GM23248 (cell line): ENCODE measurements at regions not wholly inside any gene's neighbourhood (a gene's known extent, or its start where the extent isn't known, plus 50 kb on each side); places are given as distances from the start of the nearest gene placed in this dataset.
"Not testable (repeated sequence)": the region's sequence is repeated elsewhere in the genome, so short reads cannot be mapped to it uniquely, and the experiment has no call there.

Experiments
- DNase-seq: peaks from one replicate; pipeline ENCODE4 v3.0.0-alpha.2; 2015
- H2AFZ ChIP-seq: fragments of 200-600 bp; sonication (generic); 2 replicates; pipeline ENCODE4 v1.6.1; 2016; ENCODE audit warnings: antibody characterized with exemption
- H3F3A ChIP-seq: fragments of 200-600 bp; sonication (generic); 2 replicates; pipeline ENCODE4 v1.6.1; 2016; ENCODE audit warnings: mild to moderate bottlenecking, antibody characterized with exemption, mixed run types; ENCODE audit not compliant: insufficient read depth
- H3K27ac ChIP-seq: fragments of 200-600 bp; sonication (generic); 2 replicates; pipeline ENCODE4 v1.5.1; 2016; ENCODE audit warnings: mild to moderate bottlenecking
- H3K27me3 ChIP-seq: fragments of 200-600 bp; sonication (generic); replicated peaks from 2 replicates; pipeline ENCODE4 v1.6.1; 2016; ENCODE audit warnings: mild to moderate bottlenecking; ENCODE audit not compliant: insufficient read depth
- H3K36me3 ChIP-seq: fragments of 200-600 bp; sonication (generic); 2 replicates; pipeline ENCODE4 v1.6.1; 2016; ENCODE audit warnings: low read depth, mild to moderate bottlenecking
- H3K4me1 ChIP-seq: fragments of 200-600 bp; sonication (generic); 2 replicates; pipeline ENCODE4 v1.6.1; 2016; ENCODE audit warnings: mild to moderate bottlenecking; ENCODE audit not compliant: insufficient read depth
- H3K4me2 ChIP-seq: fragments of 200-600 bp; sonication (generic); one replicate; pipeline ENCODE4 v1.6.1; 2016; ENCODE audit warnings: mild to moderate bottlenecking; ENCODE audit not compliant: unreplicated experiment
- H3K4me3 ChIP-seq: fragments of 200-600 bp; sonication (generic); 2 replicates; pipeline ENCODE4 v1.5.1; 2016; ENCODE audit warnings: mild to moderate bottlenecking
- H3K79me2 ChIP-seq: fragments of 200-600 bp; sonication (generic); 2 replicates; pipeline ENCODE4 v1.6.1; 2016; ENCODE audit warnings: mild to moderate bottlenecking; ENCODE audit not compliant: insufficient read depth
- H3K9ac ChIP-seq: fragments of 200-600 bp; sonication (generic); 2 replicates; pipeline ENCODE4 v1.6.1; 2016; ENCODE audit warnings: mild to moderate bottlenecking
- H3K9me2 ChIP-seq: fragments of 200-600 bp; sonication (generic); 2 replicates; pipeline ENCODE4 v1.6.1; 2016; ENCODE audit warnings: mixed run types, mild to moderate bottlenecking, moderate library complexity; ENCODE audit not compliant: insufficient read depth
- H3K9me3 ChIP-seq: fragments of 200-600 bp; sonication (generic); one replicate; pipeline ENCODE4 v1.6.1; 2017; ENCODE audit warnings: low read depth
- H4K20me1 ChIP-seq: fragments of 200-600 bp; sonication (generic); 2 replicates; pipeline ENCODE4 v1.6.0; 2016; ENCODE audit not compliant: insufficient read depth
- EZH2 ChIP-seq: fragments of 200-600 bp; sonication (generic); IDR thresholded peaks from 2 replicates; pipeline ENCODE4 v1.6.1; 2018; ENCODE audit warnings: antibody characterized with exemption, mild to moderate bottlenecking; ENCODE audit not compliant: insufficient read depth, poor library complexity, severe bottlenecking
- EZH2phosphoT487 ChIP-seq: fragments of 200-600 bp; sonication (generic); IDR thresholded peaks from 2 replicates; pipeline ENCODE4 v1.6.1; 2018; ENCODE audit warnings: antibody characterized with exemption, moderate library complexity, mild to moderate bottlenecking, low read depth; ENCODE audit not compliant: insufficient read depth
- WGBS, 2 experiments: methylation state at CpG; one replicate each; pipeline ENCODE4 v1.1.6; 2015 to 2017; ENCODE audit warnings: low lambda C conversion rate in 2 of 2, low coverage in 1 of 2; ENCODE audit errors: missing lambda C conversion rate in 2 of 2; 5-methylcytosine and 5-hydroxymethylcytosine counted together
- in situ Hi-C: fragments of 300-500 bp; cut with MboI; formaldehyde crosslinking; loops from 2 replicates; pipeline ENCODE4 v1.15.0; 2020

- H3K9me2 ChIP-seq: no peaks in the 10 kb centered on the region
- no peaks in the 10 kb centered on the region for H3K27me3 ChIP-seq
- no peaks in the 10 kb centered on the region for H3F3A ChIP-seq
- no peaks in the 10 kb centered on the region for H3K36me3 ChIP-seq
- no peak for TF ChIP-seq EZH2phosphoT487
- no peak for TF ChIP-seq EZH2
- no peaks in the 10 kb centered on the region for H4K20me1 ChIP-seq
- no peaks in the 10 kb centered on the region for H3K4me1 ChIP-seq
- H3K4me2 ChIP-seq: no peak overlapping the region
- H3K9ac ChIP-seq: no peak overlapping the region
- no peak for DNase-seq
- H3K79me2 ChIP-seq: no peaks in the 10 kb centered on the region
- no peak overlapping the region for H3K27ac ChIP-seq
- H3K9me3 ChIP-seq: no peaks in the 10 kb centered on the region
- H3K4me3 ChIP-seq: no peak overlapping the region
- in situ Hi-C loops: no loop called here
- no peak overlapping the region for H2AFZ ChIP-seq
Observed at GRCh38 chr13:71300602-71301001, 566.4 kb downstream of the DACH1 start.

- Histone ChIP-seq H4K20me1 (no peaks in the 10 kb centered on the region), H3K4me1 (no peaks in the 10 kb centered on the region), H3K27ac (no peak overlapping the region), H3K4me2 (no peak overlapping the region), H3F3A (no peaks in the 10 kb centered on the region), H2AFZ (peak overlapping the region; percentile 89; the same call in 1 of the 2 replicates), H3K9ac (no peak overlapping the region), H3K79me2 (no peaks in the 10 kb centered on the region), H3K9me2 (no peaks in the 10 kb centered on the region), H3K9me3 (no peaks in the 10 kb centered on the region), H3K36me3 (no peaks in the 10 kb centered on the region), H3K27me3 (no peaks in the 10 kb centered on the region), H3K4me3 (no peak overlapping the region; the same call in 1 of the 2 replicates)
- TF ChIP-seq EZH2 (no peak), EZH2phosphoT487 (no peak)
- no peak for DNase-seq
- in situ Hi-C loops: no loop called here
- whole genome bisulfite sequencing, 2 experiments: 64 to 83% methylated on average over 4 of the region's 4 CpGs
Observed at GRCh38 chr13:71291842-71292146, 575.2 kb downstream of the DACH1 start.

- H3F3A ChIP-seq: no peaks in the 10 kb centered on the region
- no peaks in the 10 kb centered on the region for H3K36me3 ChIP-seq
- peak overlapping the region; percentile 38 for H3K9ac ChIP-seq
- in situ Hi-C loops: no loop called here
- peak overlapping the region; percentile 61 for H3K4me2 ChIP-seq
- H3K9me3 ChIP-seq: no peaks in the 10 kb centered on the region
- H3K79me2 ChIP-seq: no peaks in the 10 kb centered on the region
- H3K4me1 ChIP-seq: no peaks in the 10 kb centered on the region
- H3K27ac ChIP-seq: no peak overlapping the region
- H2AFZ ChIP-seq: peak overlapping the region; percentile 89
- 18 to 21% methylated on average over 10 of the region's 10 CpGs for WGBS, 2 experiments
- H3K4me3 ChIP-seq: peak overlapping the region; percentile 78
- H3K27me3 ChIP-seq: no peaks in the 10 kb centered on the region
- peak; percentile 33 for DNase-seq
- no peak for TF ChIP-seq EZH2
- TF ChIP-seq EZH2phosphoT487: no peak
- no peaks in the 10 kb centered on the region for H4K20me1 ChIP-seq
- no peaks in the 10 kb centered on the region for H3K9me2 ChIP-seq
Observed at GRCh38 chr13:71290963-71291841, 575.8 kb downstream of the DACH1 start.

GRCh38 chr13:71289980-71290379 lies 577.0 kb downstream of the DACH1 start:
- H3K79me2 ChIP-seq, H3K9me3 ChIP-seq, H3K36me3 ChIP-seq, DNase-seq, H3K4me3 ChIP-seq, H3K27me3 ChIP-seq, H3F3A ChIP-seq, H3K9ac ChIP-seq, H3K27ac ChIP-seq, H3K4me2 ChIP-seq, H3K4me1 ChIP-seq, in situ Hi-C loops, H3K9me2 ChIP-seq, H4K20me1 ChIP-seq: not testable (repeated sequence)
- peak overlapping the region; percentile 89 for H2AFZ ChIP-seq
- WGBS, 2 experiments: 28 to 42% methylated on average over 3 of the region's 3 CpGs

GRCh38 chr13:71285700-71286099 lies 581.3 kb downstream of the DACH1 start:
- 12 to 17% methylated on average over 1 of the region's 1 CpG for WGBS, 2 experiments
- H3F3A ChIP-seq: no peaks in the 10 kb centered on the region
- H3K36me3 ChIP-seq: no peaks in the 10 kb centered on the region
- H3K4me2 ChIP-seq: no peak overlapping the region
- H3K79me2 ChIP-seq: no peaks in the 10 kb centered on the region
- peaks cover 3% of the 10 kb centered on the region for H3K9me3 ChIP-seq
- no peaks in the 10 kb centered on the region; the same call in 1 of the 2 replicates for H4K20me1 ChIP-seq
- TF ChIP-seq EZH2: no peak
- TF ChIP-seq EZH2phosphoT487: no peak
- H3K9ac ChIP-seq: no peak overlapping the region
- no peaks in the 10 kb centered on the region; the same call in 1 of the 2 replicates for H3K9me2 ChIP-seq
- in situ Hi-C loops: no loop called here
- no peak for DNase-seq
- H3K27ac ChIP-seq: no peak overlapping the region
- H2AFZ ChIP-seq: no peak overlapping the region
- H3K4me3 ChIP-seq: no peak overlapping the region
- H3K4me1 ChIP-seq: no peaks in the 10 kb centered on the region
- no peaks in the 10 kb centered on the region for H3K27me3 ChIP-seq
